VCaP (cell line): ENCODE measurements at regions not wholly inside any gene's neighbourhood (a gene's known extent, or its start where the extent isn't known, plus 50 kb on each side); places are given as distances from the start of the nearest gene placed in this dataset.
"Not testable (repeated sequence)": the region's sequence is repeated elsewhere in the genome, so short reads cannot be mapped to it uniquely, and the experiment has no call there.

Experiments
- H3K27ac ChIP-seq: fragments of 450-650 bp; 2 replicates; pipeline ENCODE4 v1.5.1; 2017
- CTCF ChIP-seq: fragments of 450-650 bp; conservative IDR thresholded peaks from 2 replicates; pipeline ENCODE4 v1.5.1; 2017; ENCODE audit warnings: mild to moderate bottlenecking, moderate library complexity

GRCh38 chr1:157360023-157360390, 192.3 kb downstream of the FCRL5 start:
- TF ChIP-seq CTCF, result no peak
- H3K27ac ChIP-seq, result no peak overlapping the region

- TF ChIP-seq CTCF, result no peak
- H3K27ac ChIP-seq, result no peak overlapping the region
These were observed 192.8 kb downstream of the FCRL5 start for GRCh38 chr1:157359314-157360022.

GRCh38 chr1:157357111-157357510, 195.2 kb downstream of the FCRL5 start:
- no peak for TF ChIP-seq CTCF
- H3K27ac ChIP-seq, result no peak overlapping the region

DNA sequence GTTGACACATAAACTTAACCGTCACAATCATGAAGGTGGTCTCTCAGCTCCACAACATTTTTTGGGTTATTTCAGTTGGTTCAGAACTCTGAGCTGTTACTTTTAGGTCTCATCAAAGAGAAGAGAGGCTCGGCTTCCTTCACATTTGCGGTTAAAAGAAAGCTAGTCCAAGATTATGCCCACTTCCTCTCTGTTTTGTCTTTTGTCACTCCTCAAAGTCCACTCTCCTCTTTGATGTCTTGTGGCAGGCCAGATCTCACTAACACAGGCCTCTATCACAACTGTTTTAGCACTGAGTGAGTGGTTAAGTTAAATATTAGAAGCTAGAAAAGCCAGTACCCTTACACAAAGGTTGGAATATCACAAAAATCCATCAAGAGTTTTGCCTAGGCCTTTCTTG, 195.7 kb downstream of the FCRL5 start:
- no peak for TF ChIP-seq CTCF
- no peak overlapping the region for H3K27ac ChIP-seq

GRCh38 chr1:157353546-157353945, 198.8 kb downstream of the FCRL5 start:
- TF ChIP-seq CTCF, result no peak
- no peak overlapping the region for H3K27ac ChIP-seq

GRCh38 chr1:157352817-157353408, 199.4 kb downstream of the FCRL5 start:
- no peak overlapping the region for H3K27ac ChIP-seq
- no peak for TF ChIP-seq CTCF

- no peak overlapping the region for H3K27ac ChIP-seq
- TF ChIP-seq CTCF, result no peak
These were observed 200.1 kb downstream of the FCRL5 start for GRCh38 chr1:157352216-157352615.

GRCh38 chr1:157351800-157352199, 200.5 kb downstream of the FCRL5 start:
- H3K27ac ChIP-seq, result not testable (repeated sequence)
